MCF 10A (cell line): ENCODE measurements at regions not wholly inside any gene's neighbourhood (a gene's known extent, or its start where the extent isn't known, plus 50 kb on each side); places are given as distances from the start of the nearest gene placed in this dataset.

Experiments
- BruUV-seq: library from RNA; stranded (reverse); fragments of 400-500 nt; replicated peaks from 2 replicates; lab custom pipeline; 2021; lab: Mats Ljungman, UMichigan
- CTCF ChIA-PET: fragments of 300-600 bp; sonication (Branson Sonifier 250); formaldehyde crosslinking; extraction: SDS; loops from one replicate; lab custom pipeline; 2021; ENCODE audit warnings: antibody characterized with exemption, inconsistent platforms; lab: Yijun Ruan, JAX
- POLR2A ChIA-PET: fragments of 300-600, 350-650 bp; sonication (Branson Sonifier 250); formaldehyde crosslinking; extraction: SDS; loops from one replicate; lab custom pipeline; 2020; ENCODE audit warnings: antibody characterized with exemption, inconsistent platforms; lab: Yijun Ruan, JAX
- DNase-seq: peaks from one replicate; pipeline ENCODE4 v3.0.0-alpha.2; 2018; ENCODE audit not compliant: unreplicated experiment
- H3K27ac Mint-ChIP-seq: one replicate; pipeline ENCODE4 v1.8.0; 2022; ENCODE audit warnings: mild to moderate bottlenecking, low read depth, mixed read lengths; ENCODE audit not compliant: unreplicated experiment
- H3K27me3 Mint-ChIP-seq: one replicate; pipeline ENCODE4 v1.8.0; 2022; ENCODE audit warnings: mixed read lengths; ENCODE audit not compliant: insufficient read depth, unreplicated experiment
- H3K36me3 Mint-ChIP-seq: one replicate; pipeline ENCODE4 v1.8.0; 2022; ENCODE audit warnings: mild to moderate bottlenecking, moderate library complexity, mixed read lengths; ENCODE audit not compliant: insufficient read depth, unreplicated experiment
- H3K4me1 Mint-ChIP-seq: one replicate; pipeline ENCODE4 v1.8.0; 2022; ENCODE audit warnings: mixed read lengths; ENCODE audit not compliant: insufficient read depth, unreplicated experiment
- H3K4me3 Mint-ChIP-seq: one replicate; pipeline ENCODE4 v1.8.0; 2022; ENCODE audit warnings: mild to moderate bottlenecking, moderate library complexity, mixed read lengths; ENCODE audit not compliant: unreplicated experiment
- H3K9me3 Mint-ChIP-seq: one replicate; pipeline ENCODE4 v1.8.0; 2022; ENCODE audit warnings: mixed read lengths; ENCODE audit not compliant: unreplicated experiment
- intact Hi-C: fragments of 100-400 bp; cut with micrococcal nuclease; formaldehyde crosslinking; loops from 2 replicates; pipeline ENCODE4 v1.14.1; 2022
- TF ChIP-seq, protein P1 (sequence below): fragments of 200-600 bp; IDR thresholded peaks from one replicate; pipeline ENCODE4 v1.8.0; 2022; ENCODE audit warnings: antibody characterized with exemption, mild to moderate bottlenecking; ENCODE audit not compliant: unreplicated experiment

DNA sequence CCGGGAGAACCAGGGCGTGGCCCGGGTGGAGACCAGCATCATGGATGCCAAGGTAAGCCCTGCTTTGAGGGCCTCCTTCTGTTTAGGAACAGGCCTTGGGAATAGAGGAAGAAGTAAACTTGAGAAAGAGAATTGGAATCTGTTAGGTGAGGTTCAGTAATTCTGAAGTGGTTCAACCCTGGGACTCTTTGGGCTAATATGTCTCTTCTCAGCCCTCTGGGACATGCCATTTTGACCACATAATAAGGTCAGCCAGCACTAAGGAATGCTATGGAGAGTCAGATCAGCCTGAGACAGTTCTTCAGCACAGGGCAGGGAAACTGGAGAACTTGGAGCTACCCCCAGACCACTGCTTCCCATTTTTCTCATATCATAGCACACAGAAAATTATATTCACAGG is 63.3 kb upstream of the PRPS1 start:
- intact Hi-C loops = no loop called here
- Mint-ChIP-seq H3K36me3 (no peaks in the 10 kb centered on the region), H3K27ac (no peak overlapping the region), H3K4me3 (no peak overlapping the region), H3K4me1 (peaks cover 5% of the 10 kb centered on the region), H3K9me3 (no peaks in the 10 kb centered on the region), H3K27me3 (peaks cover 57% of the 10 kb centered on the region)
- DNase-seq = no peak
- TF ChIP-seq, protein P1, sequence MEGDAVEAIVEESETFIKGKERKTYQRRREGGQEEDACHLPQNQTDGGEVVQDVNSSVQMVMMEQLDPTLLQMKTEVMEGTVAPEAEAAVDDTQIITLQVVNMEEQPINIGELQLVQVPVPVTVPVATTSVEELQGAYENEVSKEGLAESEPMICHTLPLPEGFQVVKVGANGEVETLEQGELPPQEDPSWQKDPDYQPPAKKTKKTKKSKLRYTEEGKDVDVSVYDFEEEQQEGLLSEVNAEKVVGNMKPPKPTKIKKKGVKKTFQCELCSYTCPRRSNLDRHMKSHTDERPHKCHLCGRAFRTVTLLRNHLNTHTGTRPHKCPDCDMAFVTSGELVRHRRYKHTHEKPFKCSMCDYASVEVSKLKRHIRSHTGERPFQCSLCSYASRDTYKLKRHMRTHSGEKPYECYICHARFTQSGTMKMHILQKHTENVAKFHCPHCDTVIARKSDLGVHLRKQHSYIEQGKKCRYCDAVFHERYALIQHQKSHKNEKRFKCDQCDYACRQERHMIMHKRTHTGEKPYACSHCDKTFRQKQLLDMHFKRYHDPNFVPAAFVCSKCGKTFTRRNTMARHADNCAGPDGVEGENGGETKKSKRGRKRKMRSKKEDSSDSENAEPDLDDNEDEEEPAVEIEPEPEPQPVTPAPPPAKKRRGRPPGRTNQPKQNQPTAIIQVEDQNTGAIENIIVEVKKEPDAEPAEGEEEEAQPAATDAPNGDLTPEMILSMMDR = no peak
- BruUV-seq = no TSS peak
- POLR2A ChIA-PET = no interaction called here
- CTCF ChIA-PET = no interaction called here

DNA sequence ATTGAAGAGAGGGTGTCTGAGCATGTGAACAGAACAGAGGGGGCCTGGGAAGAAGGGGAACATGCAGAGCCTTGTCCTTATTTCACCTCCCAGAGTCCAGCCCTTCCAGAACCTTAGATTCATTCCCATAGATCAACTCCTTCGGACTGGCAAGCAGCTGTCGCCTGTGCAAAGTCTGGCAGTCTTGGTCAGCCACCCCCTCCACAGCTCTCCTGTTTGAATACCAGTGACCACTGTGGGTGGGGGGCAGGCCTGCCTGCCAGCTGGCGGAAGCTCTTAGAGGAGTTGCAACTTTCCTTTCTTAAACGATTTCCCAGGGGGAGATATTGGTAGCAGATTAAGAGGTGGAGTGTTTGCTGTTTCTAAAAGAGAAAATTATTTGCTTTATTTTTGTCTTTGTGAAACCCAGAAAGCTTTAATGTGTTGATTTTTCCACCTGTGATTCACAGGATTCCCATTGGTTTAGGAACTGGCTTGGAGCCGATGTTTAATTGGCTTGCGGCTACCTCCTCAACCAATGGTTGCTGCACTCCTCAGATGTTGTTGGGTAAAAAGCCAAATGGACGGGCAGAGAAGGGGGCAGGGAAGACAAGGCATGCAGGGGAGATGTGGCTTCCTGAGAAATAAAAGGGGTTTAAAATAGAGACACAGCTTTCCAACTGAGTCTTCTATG is 62.2 kb upstream of the PRPS1 start:
- Mint-ChIP-seq H3K4me1 (peaks cover 5% of the 10 kb centered on the region), H3K27ac (no peak overlapping the region)

DNA sequence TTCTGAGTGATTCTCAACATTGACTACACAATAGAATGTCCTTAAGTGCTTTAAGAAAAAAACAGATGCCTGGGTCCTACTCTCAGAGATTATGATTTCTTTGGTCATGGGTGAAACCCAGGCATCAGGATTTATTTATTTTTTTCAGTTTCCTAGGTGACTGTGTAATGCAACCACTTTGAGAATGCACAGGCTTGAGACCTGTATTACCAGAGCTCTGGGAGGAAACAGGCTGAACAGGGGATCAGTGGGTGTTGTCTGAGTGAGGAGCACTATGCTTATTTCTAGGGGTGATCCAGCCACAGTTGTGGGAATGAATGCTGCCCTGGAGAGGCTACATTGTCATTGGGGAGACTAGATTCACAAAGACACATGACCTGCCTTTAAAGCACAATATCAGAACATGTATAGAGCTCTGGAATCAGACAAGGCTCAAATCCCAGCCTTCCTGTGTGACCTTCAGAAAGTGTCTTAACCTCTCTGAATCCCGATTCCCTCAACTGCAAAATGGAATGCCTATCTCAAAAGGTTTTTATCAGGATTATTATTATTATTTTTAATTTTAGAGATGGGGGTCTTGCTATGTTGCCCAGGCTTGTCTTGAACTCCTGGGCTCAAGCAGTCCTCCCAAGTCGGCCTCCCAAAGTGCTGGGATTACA is 61.6 kb upstream of the PRPS1 start:
- ChIA-PET CTCF (no interaction called here), POLR2A (interaction anchor here (0.7 kb wide), 2 partner anchors 74 to 290 kb away, joined by 3 read pairs; no protein-coding TSS in a partner anchor)
- peaks cover 5% of the 10 kb centered on the region for H3K4me1 Mint-ChIP-seq
- no peak overlapping the region for H3K27ac Mint-ChIP-seq
- TF ChIP-seq, protein P1 = no peak
- DNase-seq = no peak
- no peak overlapping the region for H3K4me3 Mint-ChIP-seq
- no peaks in the 10 kb centered on the region for H3K36me3 Mint-ChIP-seq
- BruUV-seq = no TSS peak
- intact Hi-C loops = no loop called here
- peaks cover under 1% of the 10 kb centered on the region for H3K9me3 Mint-ChIP-seq
- peaks cover 40% of the 10 kb centered on the region for H3K27me3 Mint-ChIP-seq

More for the DNA sequence above, 62.2 kb upstream of the PRPS1 start:
- Mint-ChIP-seq H3K27me3 (peaks cover 47% of the 10 kb centered on the region), H3K4me3 (no peak overlapping the region), H3K36me3 (no peaks in the 10 kb centered on the region), H3K9me3 (no peaks in the 10 kb centered on the region)
- BruUV-seq = no TSS peak
- TF ChIP-seq, protein P1 = no peak
- ChIA-PET POLR2A (interaction anchor here (0.7 kb wide), 2 partner anchors 75 to 289 kb away, joined by 3 read pairs; no protein-coding TSS in a partner anchor), CTCF (no interaction called here)
- intact Hi-C loops = no loop called here
- DNase-seq = peak; percentile 50

DNA sequence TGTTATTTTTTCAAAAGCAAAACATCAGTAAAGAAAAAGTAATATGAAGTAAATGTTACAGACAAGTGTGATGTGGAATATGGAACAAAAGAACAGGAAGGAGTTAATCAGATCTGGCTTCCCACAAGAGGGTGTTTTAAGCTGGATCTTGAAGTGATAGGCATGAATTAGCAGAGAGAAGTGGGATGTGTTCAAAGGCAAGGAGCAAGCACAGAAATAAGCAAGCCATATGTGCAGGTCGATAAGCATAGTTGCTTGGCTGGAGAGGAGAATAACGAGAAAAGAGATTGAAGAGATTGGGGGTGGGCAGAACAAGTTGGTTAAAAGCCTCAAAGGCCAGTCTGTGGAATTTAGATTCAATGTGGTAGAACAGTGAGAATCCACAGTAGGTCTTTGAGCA is 60.9 kb upstream of the PRPS1 start:
- Mint-ChIP-seq H3K4me3 (no peak overlapping the region), H3K27ac (no peak overlapping the region), H3K9me3 (peaks cover 6% of the 10 kb centered on the region), H3K4me1 (peaks cover 4% of the 10 kb centered on the region), H3K27me3 (peaks cover 34% of the 10 kb centered on the region), H3K36me3 (no peaks in the 10 kb centered on the region)
- no peak for DNase-seq
- POLR2A ChIA-PET = no interaction called here
- no TSS peak for BruUV-seq
- TF ChIP-seq, protein P1 = no peak
- CTCF ChIA-PET = no interaction called here
- intact Hi-C loops = no loop called here
